ENCODE measurements at regions not wholly inside any gene's neighbourhood (a gene's known extent, or its start where the extent isn't known, plus 50 kb on each side); places are given as distances from the start of the nearest gene placed in this dataset.

GRCh38 chr5:167726642-167727041 lies 564.8 kb upstream of the WWC1 start:
- no peaks in the 10 kb centered on the region for H3K9me3 ChIP-seq (ENCODE audit: low read length)
- H3K79me2 ChIP-seq (ENCODE audit: insufficient read depth, low read length): no peaks in the 10 kb centered on the region

GRCh38 chr5:167730121-167730520 lies 561.3 kb upstream of the WWC1 start:
- Histone ChIP-seq H3K4me1 (ENCODE audit: insufficient read depth, low read length, severe bottlenecking) (no peaks in the 10 kb centered on the region), H4K20me1 (ENCODE audit: insufficient read depth, low read length) (no peaks in the 10 kb centered on the region), H3K4me3 (ENCODE audit: low read depth, low read length, poor library complexity, severe bottlenecking) (no peak overlapping the region), H3K27me3 (ENCODE audit: insufficient read depth, low read length) (no peaks in the 10 kb centered on the region), H2AFZ (ENCODE audit: low read length) (no peak overlapping the region), H3F3A (ENCODE audit: insufficient read depth, low read length) (no peaks in the 10 kb centered on the region), H3K27ac (ENCODE audit: low read depth, low read length, poor library complexity, severe bottlenecking) (no peak overlapping the region), H3K9me3 (ENCODE audit: low read length) (no peaks in the 10 kb centered on the region), H3K79me2 (ENCODE audit: insufficient read depth, low read length) (no peaks in the 10 kb centered on the region), H3K4me2 (ENCODE audit: low read length) (no peak overlapping the region), H3K9me2 (ENCODE audit: low read depth, low read length) (no peaks in the 10 kb centered on the region), H3K36me3 (ENCODE audit: insufficient read depth, low read length) (no peaks in the 10 kb centered on the region), H3K9ac (ENCODE audit: low read length) (no peak overlapping the region)
- TF ChIP-seq EZH2 (IDR thresholded peaks at IDR 0.05; ENCODE audit: borderline replicate concordance, low read length) (no peak), CTCF (IDR thresholded peaks at IDR 0.05; ENCODE audit: low read length) (no peak)

More at GRCh38 chr5:167726642-167727041, 564.8 kb upstream of the WWC1 start:
- no peaks in the 10 kb centered on the region for H3K9me2 ChIP-seq (ENCODE audit: low read depth, low read length)
- no peaks in the 10 kb centered on the region for H3F3A ChIP-seq (ENCODE audit: insufficient read depth, low read length)
- no peak for TF ChIP-seq EZH2 (IDR thresholded peaks at IDR 0.05; ENCODE audit: borderline replicate concordance, low read length)
- no peaks in the 10 kb centered on the region for H4K20me1 ChIP-seq (ENCODE audit: insufficient read depth, low read length)
- no peak overlapping the region for H3K9ac ChIP-seq (ENCODE audit: low read length)
- H3K36me3 ChIP-seq (ENCODE audit: insufficient read depth, low read length): no peaks in the 10 kb centered on the region
- H3K4me3 ChIP-seq (ENCODE audit: low read depth, low read length, poor library complexity, severe bottlenecking): no peak overlapping the region
- no peaks in the 10 kb centered on the region for H3K27me3 ChIP-seq (ENCODE audit: insufficient read depth, low read length)
- H3K27ac ChIP-seq (ENCODE audit: low read depth, low read length, poor library complexity, severe bottlenecking): no peak overlapping the region
- H2AFZ ChIP-seq (ENCODE audit: low read length): no peak overlapping the region
- no peaks in the 10 kb centered on the region for H3K4me1 ChIP-seq (ENCODE audit: insufficient read depth, low read length, severe bottlenecking)
- H3K4me2 ChIP-seq (ENCODE audit: low read length): no peak overlapping the region

GRCh38 chr5:167730656-167731055 lies 560.8 kb upstream of the WWC1 start:
- H3K4me3 ChIP-seq (ENCODE audit: low read depth, low read length, poor library complexity, severe bottlenecking): no peak overlapping the region
- no peak overlapping the region for H3K9ac ChIP-seq (ENCODE audit: low read length)
- H3K27ac ChIP-seq (ENCODE audit: low read depth, low read length, poor library complexity, severe bottlenecking): no peak overlapping the region
- TF ChIP-seq CTCF (IDR thresholded peaks at IDR 0.05; ENCODE audit: low read length): no peak
- TF ChIP-seq EZH2 (IDR thresholded peaks at IDR 0.05; ENCODE audit: borderline replicate concordance, low read length): no peak
- H3K9me2 ChIP-seq (ENCODE audit: low read depth, low read length): no peaks in the 10 kb centered on the region
- H3K79me2 ChIP-seq (ENCODE audit: insufficient read depth, low read length): no peaks in the 10 kb centered on the region
- no peaks in the 10 kb centered on the region for H3F3A ChIP-seq (ENCODE audit: insufficient read depth, low read length)
- H3K27me3 ChIP-seq (ENCODE audit: insufficient read depth, low read length): no peaks in the 10 kb centered on the region
- no peak overlapping the region for H3K4me2 ChIP-seq (ENCODE audit: low read length)
- no peaks in the 10 kb centered on the region for H3K4me1 ChIP-seq (ENCODE audit: insufficient read depth, low read length, severe bottlenecking)
- no peak overlapping the region for H2AFZ ChIP-seq (ENCODE audit: low read length)
- H3K36me3 ChIP-seq (ENCODE audit: insufficient read depth, low read length): no peaks in the 10 kb centered on the region
- no peaks in the 10 kb centered on the region for H3K9me3 ChIP-seq (ENCODE audit: low read length)
- no peaks in the 10 kb centered on the region for H4K20me1 ChIP-seq (ENCODE audit: insufficient read depth, low read length)

- H3K9me3 ChIP-seq (ENCODE audit: low read length): no peaks in the 10 kb centered on the region
- H3K27ac ChIP-seq (ENCODE audit: low read depth, low read length, poor library complexity, severe bottlenecking): no peak overlapping the region
- no peak overlapping the region for H2AFZ ChIP-seq (ENCODE audit: low read length)
- H4K20me1 ChIP-seq (ENCODE audit: insufficient read depth, low read length): no peaks in the 10 kb centered on the region
- TF ChIP-seq EZH2 (IDR thresholded peaks at IDR 0.05; ENCODE audit: borderline replicate concordance, low read length) (no peak), CTCF (IDR thresholded peaks at IDR 0.05; ENCODE audit: low read length) (no peak)
- no peaks in the 10 kb centered on the region for H3K9me2 ChIP-seq (ENCODE audit: low read depth, low read length)
- H3K79me2 ChIP-seq (ENCODE audit: insufficient read depth, low read length): no peaks in the 10 kb centered on the region
- no peaks in the 10 kb centered on the region for H3K36me3 ChIP-seq (ENCODE audit: insufficient read depth, low read length)
- no peaks in the 10 kb centered on the region for H3K27me3 ChIP-seq (ENCODE audit: insufficient read depth, low read length)
- H3K4me3 ChIP-seq (ENCODE audit: low read depth, low read length, poor library complexity, severe bottlenecking): no peak overlapping the region
- H3K4me2 ChIP-seq (ENCODE audit: low read length): no peak overlapping the region
- no peaks in the 10 kb centered on the region for H3K4me1 ChIP-seq (ENCODE audit: insufficient read depth, low read length, severe bottlenecking)
- no peaks in the 10 kb centered on the region for H3F3A ChIP-seq (ENCODE audit: insufficient read depth, low read length)
- H3K9ac ChIP-seq (ENCODE audit: low read length): no peak overlapping the region
These were observed 559.5 kb upstream of the WWC1 start for GRCh38 chr5:167731951-167732350.
